GM18499 (cell line): ENCODE measurements at regions not wholly inside any gene's neighbourhood (a gene's known extent, or its start where the extent isn't known, plus 50 kb on each side); places are given as distances from the start of the nearest gene placed in this dataset.
"Not testable (repeated sequence)": the region's sequence is repeated elsewhere in the genome, so short reads cannot be mapped to it uniquely, and the experiment has no call there.

Experiments used
- ATAC-seq: cut with Tn5 transposase; IDR thresholded peaks from one replicate; pipeline ENCODE4 v1.9.1; 2021; ENCODE audit warnings: moderate number of reproducible peaks; ENCODE audit not compliant: insufficient read depth, unreplicated experiment

DNA sequence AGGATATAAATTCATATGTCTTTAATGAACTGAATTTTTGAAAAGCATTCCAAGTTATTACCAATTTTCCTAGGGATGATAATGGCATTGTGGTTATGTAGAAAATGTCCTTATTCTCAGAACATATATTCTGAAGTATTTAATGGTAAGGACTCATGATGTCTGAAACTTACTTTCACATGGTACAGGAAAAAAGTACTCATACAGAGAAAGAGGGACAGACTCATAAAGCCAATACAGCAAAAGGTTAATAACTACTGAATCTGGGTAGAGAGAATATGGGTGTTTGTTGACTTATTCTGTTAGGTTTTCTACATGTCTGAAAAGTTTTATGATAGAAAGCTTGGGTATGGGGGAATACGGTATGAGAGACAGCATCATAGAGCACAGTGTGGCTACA lies 84.3 kb upstream of the SERTAD2 start:
- no peak for ATAC-seq

DNA sequence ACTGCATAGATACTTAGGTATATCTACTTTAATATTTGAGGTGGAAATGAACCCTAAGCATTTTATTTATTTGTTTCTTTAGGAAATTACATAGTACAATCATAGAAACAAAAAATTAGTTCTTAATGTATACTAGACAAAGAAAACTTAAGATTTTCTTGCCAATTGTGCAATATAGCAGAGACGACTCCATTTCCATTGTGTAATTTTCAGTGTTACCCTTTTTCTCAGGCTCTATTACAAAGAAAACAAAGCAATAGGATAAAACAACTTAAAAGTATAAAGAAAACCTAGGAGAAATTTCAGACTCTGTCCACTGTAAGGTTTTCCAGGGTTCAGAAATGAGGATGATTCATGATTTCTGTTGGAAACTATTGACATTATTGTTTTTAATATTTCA lies 89.0 kb upstream of the SERTAD2 start:
- ATAC-seq, result no peak

DNA sequence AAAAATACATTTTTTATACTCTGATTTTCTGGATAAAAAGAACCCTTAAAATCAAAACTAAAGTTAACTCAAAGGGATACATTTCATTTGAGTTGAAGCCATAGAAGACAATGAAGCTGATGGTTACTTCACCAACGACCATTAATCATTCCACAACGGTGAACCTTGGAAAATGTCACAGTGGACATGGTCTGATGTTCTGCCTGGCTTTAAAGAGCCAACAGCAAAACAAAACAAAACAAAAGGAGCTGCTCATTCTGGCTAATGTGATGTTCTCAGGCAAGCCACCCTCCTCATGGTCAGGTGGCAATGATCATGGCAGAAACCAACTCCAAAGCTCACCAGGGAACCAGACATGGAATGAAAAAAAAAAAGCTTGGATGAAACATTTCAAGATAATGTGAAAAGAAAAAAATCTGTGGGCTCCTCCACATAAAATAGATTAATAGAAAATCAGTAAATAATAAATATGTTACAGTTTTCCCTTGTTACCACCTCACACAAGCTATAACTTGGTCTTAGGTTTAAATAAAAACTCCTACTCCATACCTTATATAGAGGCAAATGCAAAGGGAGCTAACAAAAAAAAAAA lies 90.1 kb upstream of the SERTAD2 start:
- no peak for ATAC-seq

DNA sequence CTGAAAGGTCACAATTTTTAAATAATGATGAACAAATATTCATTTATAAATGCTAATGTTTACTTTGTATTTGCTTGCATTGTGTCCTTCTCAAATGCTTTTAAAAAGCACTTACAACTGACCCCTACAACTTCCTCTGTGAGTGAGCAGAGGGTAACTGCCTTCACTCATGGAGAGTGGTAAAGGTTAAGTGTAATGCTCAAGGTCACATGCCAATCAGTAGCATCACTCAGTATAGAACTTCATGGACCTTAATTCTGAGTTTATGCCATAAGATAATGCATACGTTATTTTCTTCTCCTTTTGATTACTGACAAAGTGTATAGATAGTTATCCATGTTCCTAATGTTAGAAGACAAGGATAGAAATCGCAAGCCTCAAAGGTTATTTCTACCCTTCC lies 91.8 kb upstream of the SERTAD2 start:
- ATAC-seq, result no peak

DNA sequence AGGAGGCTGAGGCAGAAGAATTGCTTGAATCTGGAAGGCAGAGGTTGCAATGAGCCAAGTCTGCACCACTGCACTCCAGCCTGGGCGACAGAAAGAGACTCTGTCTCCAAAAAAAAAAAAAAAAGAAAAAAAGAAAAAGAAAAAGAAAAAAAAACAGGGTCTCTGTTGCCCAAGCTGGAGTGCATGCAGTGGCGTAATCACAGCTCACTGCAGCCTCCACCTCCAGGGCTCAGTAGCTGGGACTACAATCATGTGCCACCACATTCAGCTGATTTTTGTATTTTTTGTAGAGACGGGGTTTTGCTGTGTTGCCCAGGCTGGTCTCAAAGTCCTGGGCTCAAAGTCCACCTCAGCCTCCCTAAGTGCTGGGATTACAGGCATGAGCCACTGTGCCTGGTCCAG lies 94.0 kb upstream of the SERTAD2 start:
- ATAC-seq, result not testable (repeated sequence)

DNA sequence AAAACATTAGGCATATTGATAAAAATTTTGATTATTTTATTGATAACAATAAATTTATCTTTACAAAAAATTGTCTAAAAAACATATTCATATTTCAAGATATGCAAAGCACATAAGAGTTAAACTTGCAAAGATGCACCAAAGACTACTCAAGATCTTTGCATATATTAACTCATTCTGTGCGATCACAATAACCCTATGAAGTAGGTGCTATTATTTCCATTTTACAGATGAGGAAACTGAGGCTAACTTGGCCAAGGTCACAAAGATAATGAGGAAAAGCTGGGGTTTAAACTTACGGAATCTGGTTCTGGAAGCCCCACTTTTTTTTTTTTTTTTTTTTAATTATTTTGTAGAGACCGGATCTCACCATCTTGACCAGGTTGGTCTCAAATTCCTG lies 94.4 kb upstream of the SERTAD2 start:
- no peak for ATAC-seq

DNA sequence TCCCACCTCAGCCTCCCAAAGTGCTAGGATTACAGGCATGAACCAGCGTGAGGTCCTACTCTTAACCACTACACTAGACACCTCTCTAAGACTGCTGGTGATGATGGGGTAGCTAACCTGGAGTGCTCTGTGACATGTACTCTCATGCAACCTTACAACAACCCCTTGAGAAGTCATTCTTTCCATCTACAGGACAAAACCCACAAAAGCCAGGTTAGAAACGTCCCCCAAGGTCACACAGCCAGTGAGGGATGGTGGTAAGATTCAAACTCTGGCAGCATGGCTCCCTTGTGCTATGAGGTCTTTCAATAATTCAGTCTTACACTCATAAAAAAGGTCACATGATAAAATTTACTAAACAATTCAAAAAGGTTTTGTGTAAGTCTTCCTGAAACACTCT lies 94.8 kb upstream of the SERTAD2 start:
- no peak for ATAC-seq

DNA sequence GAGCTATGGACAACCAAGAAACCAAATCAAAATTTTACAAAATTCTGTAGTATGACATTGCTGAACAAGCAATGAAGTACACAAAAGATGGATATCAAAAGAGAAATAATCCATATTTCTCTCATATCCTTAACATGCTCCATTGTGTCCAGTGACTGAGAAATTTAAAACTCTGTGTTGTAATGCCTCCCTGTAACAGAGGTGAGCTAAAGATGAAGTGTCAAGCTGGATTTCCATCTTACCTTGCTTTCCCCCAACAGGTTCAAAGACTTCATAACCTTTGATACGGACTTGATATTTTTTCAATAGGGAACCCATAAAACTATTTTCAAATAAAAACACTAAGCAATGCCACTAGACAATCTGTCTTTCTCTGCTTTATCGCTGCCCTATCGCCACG lies 95.7 kb upstream of the SERTAD2 start:
- no peak for ATAC-seq

DNA sequence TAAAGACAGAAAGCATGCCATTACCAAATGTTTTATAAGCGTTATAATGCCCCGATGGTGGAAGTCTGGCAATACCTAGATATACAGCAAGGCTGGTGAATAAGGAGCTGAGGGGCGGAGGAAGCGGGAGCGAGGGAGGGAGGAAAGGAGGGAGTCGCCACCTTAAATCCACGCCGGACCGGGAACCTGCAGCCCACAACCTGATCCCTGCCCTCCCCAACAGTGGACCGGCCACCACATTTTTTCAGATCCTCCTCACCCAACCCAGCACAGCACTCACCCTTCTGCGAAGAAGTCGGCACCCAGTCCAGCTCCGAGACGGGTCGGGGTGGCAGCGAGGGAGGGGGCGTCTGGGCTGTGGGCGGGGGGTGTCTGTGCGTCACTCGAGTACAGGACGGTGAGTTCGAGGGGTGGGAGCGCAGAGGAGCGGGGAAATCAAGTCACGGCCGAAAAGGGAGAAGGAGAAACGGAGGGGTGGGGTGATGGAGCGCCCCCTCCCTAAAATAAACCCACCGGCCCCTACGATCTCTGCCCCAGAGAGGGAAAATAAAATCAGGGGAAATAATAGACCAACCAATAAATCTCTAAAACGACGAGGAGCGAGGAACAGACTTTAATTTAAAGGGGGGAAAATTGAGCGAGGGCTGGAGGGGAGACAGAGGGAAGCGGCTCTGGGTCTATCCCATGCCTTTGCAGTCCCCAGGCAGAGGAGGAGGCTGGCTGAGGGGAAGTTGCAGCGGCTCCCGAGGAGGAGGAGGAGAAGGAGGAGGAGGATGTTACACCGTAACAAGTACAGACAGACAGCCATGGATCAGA lies 96.5 kb upstream of the SERTAD2 start:
- ATAC-seq, result no peak

DNA sequence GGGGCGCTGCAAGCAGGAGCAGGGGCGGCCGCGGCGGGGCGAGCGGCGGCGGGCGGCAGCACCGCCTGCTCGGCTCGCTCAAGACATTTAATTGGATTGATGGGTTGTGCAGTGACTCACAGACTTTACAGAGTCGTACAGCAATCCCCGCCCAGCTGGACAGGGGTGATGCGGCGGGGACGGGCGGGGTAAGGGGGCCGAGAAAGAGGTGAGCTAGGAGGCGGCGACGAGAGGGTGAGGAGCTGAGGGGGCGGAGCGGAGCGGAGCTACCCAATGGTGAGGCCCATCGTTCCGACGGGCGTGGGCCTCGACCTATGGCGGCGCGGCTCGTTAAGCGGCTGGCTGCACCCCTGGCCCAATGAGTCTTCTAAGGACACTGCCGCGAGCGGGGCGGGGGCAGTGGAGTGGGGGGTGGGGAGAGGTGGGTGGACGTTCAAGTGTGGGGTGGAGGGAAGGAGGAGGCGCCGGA lies 97.1 kb upstream of the SERTAD2 start:
- peak; percentile 65 for ATAC-seq

DNA sequence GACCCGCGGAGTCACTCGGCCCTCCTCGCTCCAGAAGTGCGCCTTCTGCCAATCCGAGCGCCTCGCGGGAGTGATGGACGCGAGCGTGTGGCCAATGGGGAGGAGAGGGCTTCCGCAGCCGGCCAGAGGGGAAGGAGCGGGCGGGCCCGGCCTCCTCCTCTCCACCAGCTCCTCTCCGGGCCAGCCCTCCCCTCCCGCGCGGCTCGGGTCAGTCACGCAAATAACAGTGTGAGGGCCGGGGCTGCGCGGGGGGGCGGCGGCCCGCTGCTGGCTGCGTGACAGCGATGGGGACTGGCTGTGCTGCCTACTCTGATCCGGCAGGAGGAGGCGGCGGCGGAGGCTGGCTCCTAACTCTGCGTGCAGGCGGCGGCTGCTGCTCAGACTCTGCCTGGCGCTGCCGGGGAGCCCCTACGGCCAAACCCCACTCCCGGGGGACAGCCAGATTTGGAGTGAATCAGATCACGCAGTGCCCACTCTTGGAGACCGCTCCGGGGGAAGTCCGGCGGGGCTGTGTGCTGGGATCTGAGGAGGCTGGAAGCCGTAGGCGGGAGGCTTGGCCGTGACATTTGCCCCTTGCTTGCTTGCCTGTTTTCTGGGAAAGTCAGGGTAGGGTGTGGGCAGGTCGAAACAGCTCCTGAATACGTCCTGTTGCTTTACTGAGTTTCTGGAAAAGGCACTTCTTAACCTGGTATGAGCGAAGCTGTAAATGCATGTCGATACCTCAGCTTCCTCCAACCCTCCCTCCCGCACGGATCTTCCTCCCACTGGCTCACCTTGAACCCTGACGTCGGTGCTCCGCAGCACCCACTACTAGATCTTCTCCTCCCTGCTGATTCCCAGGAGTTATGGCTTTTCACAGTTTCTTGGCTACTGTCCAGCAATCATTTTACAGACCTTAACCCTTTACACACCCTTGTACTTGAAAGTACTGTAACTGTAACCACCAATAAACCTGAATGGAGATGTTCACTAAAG lies 97.9 kb upstream of the SERTAD2 start:
- peak; percentile 74 for ATAC-seq

DNA sequence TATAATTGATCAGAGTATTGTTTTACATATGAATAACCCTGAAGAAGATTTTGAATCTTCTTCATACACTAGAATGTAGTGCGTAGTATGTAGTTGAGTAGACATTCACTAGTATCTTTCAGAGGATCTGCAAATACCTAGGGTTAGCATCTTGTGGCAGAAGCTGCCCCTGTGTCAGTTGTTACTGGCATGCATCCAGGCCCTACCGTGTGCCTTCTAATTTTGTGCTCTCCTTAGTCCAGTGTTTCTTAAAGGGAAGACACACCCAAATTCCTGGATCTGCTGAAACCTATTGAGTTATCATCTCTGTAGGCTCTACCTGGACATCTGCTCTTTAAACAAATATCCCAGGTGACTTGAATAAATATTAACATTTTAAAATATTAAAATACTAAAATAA lies 99.7 kb upstream of the SERTAD2 start:
- ATAC-seq, result no peak

DNA sequence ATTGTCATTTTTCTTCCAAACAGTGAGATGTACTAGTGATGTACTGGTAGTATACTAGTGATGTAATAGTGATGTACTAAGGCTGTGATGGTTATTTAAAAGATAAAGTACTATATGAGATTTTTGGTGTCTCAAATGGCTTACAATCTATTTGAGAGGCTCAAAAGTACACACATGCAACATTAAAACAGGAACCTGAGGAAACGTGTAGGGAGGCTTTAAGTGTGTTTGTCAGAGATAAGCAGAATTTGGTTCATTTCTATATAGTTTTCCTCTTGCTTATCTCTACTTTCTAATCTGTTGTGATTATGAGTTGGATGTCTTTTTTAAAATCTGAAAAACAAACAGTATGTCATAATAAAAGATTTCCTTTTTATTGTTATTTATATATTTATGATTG lies 100.9 kb upstream of the SERTAD2 start:
- no peak for ATAC-seq

DNA sequence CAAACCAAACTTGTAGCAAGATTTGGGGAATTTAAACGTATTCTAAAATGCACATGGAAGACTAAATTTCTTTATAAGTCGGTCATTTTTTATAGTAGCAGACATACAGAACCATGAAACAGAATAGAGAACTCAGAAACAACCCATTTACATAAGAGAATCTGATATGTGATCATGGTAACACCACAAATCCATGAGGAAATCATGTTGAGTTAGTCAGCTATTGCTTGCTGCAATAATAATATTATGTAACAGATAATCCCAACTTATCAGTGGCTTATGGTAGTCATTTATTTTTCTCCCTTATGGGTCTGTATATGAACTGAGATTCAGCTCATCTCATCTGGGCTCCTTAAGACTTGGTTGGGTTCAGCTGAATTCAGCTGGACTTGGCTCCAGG lies 103.4 kb upstream of the SERTAD2 start:
- ATAC-seq, result no peak

DNA sequence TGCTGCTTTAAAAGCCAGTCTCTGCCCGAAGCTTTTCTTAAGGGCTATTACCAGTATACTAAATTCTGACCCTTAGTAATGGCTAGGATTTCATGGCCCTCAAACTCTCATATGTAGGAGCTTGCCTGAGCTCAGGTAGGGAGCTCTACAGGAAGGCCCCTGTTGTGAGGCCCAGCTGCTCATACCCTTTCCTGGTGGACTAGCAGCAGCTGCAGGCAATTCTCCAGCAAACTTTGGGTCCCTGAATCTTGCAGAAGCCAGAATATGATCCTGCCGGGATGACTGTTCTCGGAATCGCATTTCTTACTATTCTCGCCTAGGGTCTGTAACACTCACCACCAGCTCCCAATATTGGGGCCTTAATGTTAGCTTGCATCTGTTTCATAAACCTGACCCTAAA lies 106.4 kb upstream of the SERTAD2 start:
- ATAC-seq, result no peak

DNA sequence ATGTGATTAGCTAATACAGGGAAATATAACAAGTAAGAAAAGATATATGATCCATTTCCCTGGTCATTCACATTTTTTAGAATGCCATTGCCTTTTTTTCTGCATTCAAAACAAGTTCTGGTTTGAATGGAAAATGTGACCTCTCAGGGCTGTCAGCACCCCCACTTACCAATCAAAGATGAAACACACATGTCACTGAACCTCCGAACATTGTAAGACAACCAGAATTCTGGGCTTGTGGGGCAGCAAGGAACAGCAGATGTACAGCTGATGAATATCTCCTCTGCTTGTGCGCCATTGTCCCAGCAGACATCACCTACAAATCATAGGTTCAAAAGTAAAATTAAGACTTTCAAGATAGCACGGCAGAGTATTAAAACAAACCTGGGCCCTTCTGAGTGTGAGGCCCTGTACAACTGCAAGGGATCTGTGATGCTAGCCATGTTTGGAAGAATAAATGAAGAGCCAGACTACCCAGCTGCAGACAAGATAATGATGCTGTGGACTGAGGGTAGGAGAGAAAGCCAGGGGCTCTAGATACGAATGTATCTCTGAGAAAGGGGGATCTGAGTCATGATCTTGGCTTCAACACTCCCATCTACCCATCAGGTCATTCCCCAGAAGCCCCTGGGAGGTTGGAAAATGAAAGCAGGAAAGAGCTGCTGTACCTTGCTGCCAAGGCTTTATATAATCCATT lies 108.7 kb upstream of the SERTAD2 start:
- no peak for ATAC-seq

DNA sequence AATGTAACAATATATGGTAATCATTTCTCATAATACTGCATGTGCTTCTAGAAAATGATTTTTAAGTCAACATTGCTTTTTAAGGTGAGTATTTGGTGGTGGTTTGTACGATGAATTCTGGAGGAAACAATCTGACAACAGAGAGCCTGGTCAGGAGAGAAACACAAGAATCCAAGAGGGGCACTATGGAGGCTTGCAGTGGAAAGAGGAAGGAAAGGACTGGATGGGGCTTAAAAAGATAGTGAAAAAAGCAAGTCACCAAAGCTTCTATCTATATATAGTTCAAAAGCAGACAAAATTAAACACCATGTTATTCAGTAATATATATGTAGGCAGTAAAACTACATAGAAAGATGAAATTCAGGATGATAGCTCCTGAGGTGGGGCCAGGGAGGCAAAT lies 109.4 kb upstream of the SERTAD2 start:
- no peak for ATAC-seq

DNA sequence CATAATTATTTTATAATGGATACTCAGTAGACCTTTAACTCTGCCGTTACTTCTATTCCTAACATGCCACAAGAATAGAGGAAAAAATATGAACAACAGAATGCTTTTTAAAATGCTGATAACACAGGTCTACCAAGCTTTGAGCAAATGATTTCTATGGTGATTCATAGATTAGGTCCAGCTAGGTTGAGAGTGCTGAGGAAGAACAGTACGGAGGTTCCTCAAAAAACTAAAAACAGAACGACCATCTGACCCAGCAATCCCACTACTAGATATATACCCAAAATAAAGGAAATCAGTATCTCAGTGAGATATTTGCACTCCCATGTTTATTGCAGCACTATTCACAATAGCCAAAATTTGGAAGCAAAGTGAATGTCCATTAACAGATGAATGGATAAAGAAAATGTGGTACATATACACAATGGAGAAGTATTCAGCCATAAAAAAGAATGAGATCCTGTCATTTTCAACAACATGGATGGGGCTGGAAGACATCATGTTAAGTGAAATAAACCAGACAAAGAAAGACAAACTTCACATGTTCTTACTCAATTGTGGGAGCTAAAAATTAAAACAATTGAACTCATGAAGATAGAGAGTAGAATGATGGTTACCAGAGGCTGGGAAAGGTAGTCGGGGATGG lies 111.6 kb upstream of the SERTAD2 start:
- no peak for ATAC-seq

DNA sequence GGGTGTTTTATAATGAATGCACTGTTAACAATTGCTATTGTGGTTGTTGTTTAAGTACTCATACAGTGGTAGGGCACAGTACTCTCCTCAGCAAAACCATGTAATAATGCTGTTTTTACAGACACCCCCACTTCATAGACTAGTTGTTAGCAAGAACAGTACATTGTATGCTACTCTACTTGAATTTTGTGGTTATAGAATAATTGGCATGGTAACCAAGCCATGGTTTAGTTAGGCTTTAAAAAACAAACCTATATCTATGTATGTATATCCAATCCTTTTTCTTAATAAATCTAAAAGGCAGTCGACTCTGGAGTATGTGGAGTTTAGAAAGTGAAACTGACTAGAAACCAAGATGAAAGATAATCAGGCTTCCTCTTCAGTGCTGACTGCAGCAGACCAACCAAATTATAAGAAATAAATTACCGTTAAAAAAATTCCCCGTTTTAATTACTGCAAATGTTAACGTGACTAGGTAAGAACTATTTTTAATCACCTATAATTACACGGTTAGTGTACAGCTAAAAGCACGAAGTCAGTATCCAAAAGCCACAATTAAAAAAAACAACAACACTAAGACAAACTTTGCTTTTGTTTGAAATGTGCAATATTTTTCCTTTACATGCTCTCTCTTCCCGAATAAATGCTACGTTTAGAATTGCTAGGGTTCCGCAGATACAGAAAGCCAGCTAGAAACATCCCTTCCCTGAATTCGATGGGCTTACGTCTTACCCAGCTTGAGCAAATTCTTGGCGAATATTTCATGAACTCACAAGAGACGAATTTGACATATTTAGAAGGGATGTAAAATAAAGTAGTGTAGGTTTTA lies 113.3 kb upstream of the SERTAD2 start:
- no peak for ATAC-seq
